SU-DHL-6 (cell line): ENCODE measurements at regions not wholly inside any gene's neighbourhood (a gene's known extent, or its start where the extent isn't known, plus 50 kb on each side); places are given as distances from the start of the nearest gene placed in this dataset.

Source experiments
- CTCF ChIP-seq: fragments of 200-600 bp; sonication (generic); IDR thresholded peaks from one replicate; pipeline ENCODE4 v1.5.1; 2017; ENCODE audit warnings: antibody characterized with exemption, mild to moderate bottlenecking, low read length, moderate library complexity; ENCODE audit not compliant: insufficient read depth, poor library complexity, severe bottlenecking
- EZH2phosphoT487 ChIP-seq: fragments of 200-600 bp; sonication (generic), shearing (Covaris generic); conservative IDR thresholded peaks from 2 replicates; pipeline ENCODE4 v1.6.1; 2018; ENCODE audit warnings: mild to moderate bottlenecking, antibody characterized with exemption, low read length, moderate library complexity, mixed read lengths

GRCh38 chr2:186306754-186307153 is 179.3 kb upstream of the ZC3H15 start:
- TF ChIP-seq CTCF (no peak), EZH2phosphoT487 (no peak)
